ENCODE measurements at regions not wholly inside any gene's neighbourhood (a gene's known extent, or its start where the extent isn't known, plus 50 kb on each side); places are given as distances from the start of the nearest gene placed in this dataset.
A peak's percentile ranks its signal among the peaks of the same experiment; 100 is the strongest.

GRCh38 chr12:46471404-46471803, 98.8 kb upstream of the SLC38A2 start:
- Histone ChIP-seq H3K27me3 (no peaks in the 10 kb centered on the region), H3K36me3 (no peaks in the 10 kb centered on the region), H3K4me1 (peaks cover 0 to 62% (median 36%) of the 10 kb centered on the region in 12 donors), H3K27ac (no peak overlapping the region), H3K9me3 (no peaks in the 10 kb centered on the region), H3K4me3 (no peak overlapping the region)
- WGBS, 4 donors: 55 to 73% (median 64%) methylated on average over 2 of the region's 2 CpGs
- intact Hi-C loops (cut with DNase I): loop anchor here in 9 of 10 donors (5.0 to 10.0 kb wide), 10 partner anchors 34 to 186 kb away; partner anchors contain the start of gene SLC38A2 (in 2 of the 9)
- TF ChIP-seq CTCF (IDR thresholded peaks at IDR 0.05) (no peak), POLR2A (IDR thresholded peaks at IDR 0.05) (no peak)
- ATAC-seq: no peak
- no peak for DNase-seq

GRCh38 chr12:46470975-46471374, 98.4 kb upstream of the SLC38A2 start:
- Histone ChIP-seq H3K27ac (peak overlapping the region in 1 of 12 donors; percentile 73), H3K27me3 (no peaks in the 10 kb centered on the region), H3K4me3 (no peak overlapping the region), H3K36me3 (no peaks in the 10 kb centered on the region), H3K4me1 (peaks cover 0 to 62% (median 36%) of the 10 kb centered on the region in 12 donors), H3K9me3 (no peaks in the 10 kb centered on the region)
- TF ChIP-seq POLR2A (IDR thresholded peaks at IDR 0.05) (no peak), CTCF (IDR thresholded peaks at IDR 0.05) (no peak)
- WGBS, 4 donors: 62 to 67% (median 65%) methylated on average over 1 of the region's 1 CpG
- DNase-seq (no peak), ATAC-seq (no peak)
- intact Hi-C loops (cut with DNase I): loop anchor here in 9 of 10 donors (5.0 to 10.0 kb wide), 10 partner anchors 34 to 186 kb away; partner anchors contain the start of gene SLC38A2 (in 2 of the 9)

GRCh38 chr12:46470036-46470627, 97.6 kb upstream of the SLC38A2 start:
- Histone ChIP-seq H3K27ac (peak overlapping the region in 4 of 12 donors; percentile 6 to 73 (median 8)), H3K4me1 (peaks cover 0 to 66% (median 41%) of the 10 kb centered on the region in 12 donors), H3K27me3 (no peaks in the 10 kb centered on the region), H3K4me3 (no peak overlapping the region), H3K36me3 (no peaks in the 10 kb centered on the region), H3K9me3 (no peaks in the 10 kb centered on the region)
- no peak for TF ChIP-seq CTCF (IDR thresholded peaks at IDR 0.05)
- TF ChIP-seq POLR2A (IDR thresholded peaks at IDR 0.05): no peak
- 65 to 76% (median 66%) methylated on average over 6 of the region's 6 CpGs for WGBS, 4 donors
- DNase-seq (no peak), ATAC-seq (no peak)
- intact Hi-C loops (cut with DNase I): loop anchor here in 9 of 10 donors (5.0 to 10.0 kb wide), 10 partner anchors 33 to 187 kb away; partner anchors contain the start of gene SLC38A2 (in 2 of the 9)

GRCh38 chr12:46468813-46469212, 96.2 kb upstream of the SLC38A2 start:
- no peak overlapping the region for H3K4me3 ChIP-seq
- H3K27ac ChIP-seq: peak overlapping the region in 7 of 12 donors; percentile 9 to 73 (median 60)
- H3K36me3 ChIP-seq: no peaks in the 10 kb centered on the region
- H3K27me3 ChIP-seq: no peaks in the 10 kb centered on the region
- TF ChIP-seq POLR2A (IDR thresholded peaks at IDR 0.05) (no peak), CTCF (IDR thresholded peaks at IDR 0.05) (no peak)
- 63 to 68% (median 66%) methylated on average over 4 of the region's 4 CpGs for WGBS, 4 donors
- intact Hi-C loops (cut with DNase I): loop anchor here in 2 of 10 donors (1.0 to 10.0 kb wide), 2 partner anchors 84 to 86 kb away; no protein-coding TSS in a partner anchor
- H3K9me3 ChIP-seq: no peaks in the 10 kb centered on the region
- ATAC-seq (no peak), DNase-seq (no peak)
- peaks cover 0 to 57% (median 34%) of the 10 kb centered on the region in 12 donors for H3K4me1 ChIP-seq

Measured in heart left ventricle (tissue), 16 donors.